CD8-positive, alpha-beta memory T cell (primary cell): ENCODE measurements at regions not wholly inside any gene's neighbourhood (a gene's known extent, or its start where the extent isn't known, plus 50 kb on each side); places are given as distances from the start of the nearest gene placed in this dataset.

Source experiments
- CTCF ChIA-PET: fragments of 350-600 bp; sonication (Branson Sonifier 250); formaldehyde crosslinking; loops from one replicate; lab custom pipeline; 2021; ENCODE audit warnings: antibody characterized with exemption; lab: Charles Lee
- POLR2A ChIA-PET: fragments of 350-600 bp; sonication (Branson Sonifier 250); formaldehyde crosslinking; loops from one replicate; lab custom pipeline; 2021; ENCODE audit warnings: antibody characterized with exemption; lab: Charles Lee
- DNase-seq, 5 donors: peaks; one replicate each; pipeline versions ENCODE4 v3.0.0 to v3.0.0-alpha.2; 2020 to 2022; ENCODE audit warnings: mixed read lengths in 1 of 5
- H3K27ac ChIP-seq: one replicate; pipeline ENCODE4 v1.7.0; 2013; ENCODE audit warnings: low read depth, mild to moderate bottlenecking, low read length, moderate library complexity
- H3K27me3 ChIP-seq: 2 replicates; pipeline ENCODE4 v1.7.0; 2013; ENCODE audit warnings: low read length, mild to moderate bottlenecking; ENCODE audit not compliant: insufficient read depth, poor library complexity, severe bottlenecking
- H3K36me3 ChIP-seq: 2 replicates; pipeline ENCODE4 v1.7.0; 2013; ENCODE audit warnings: mild to moderate bottlenecking, low read length, moderate library complexity; ENCODE audit not compliant: insufficient read depth
- H3K4me1 ChIP-seq: 2 replicates; pipeline ENCODE4 v1.7.0; 2013; ENCODE audit warnings: mild to moderate bottlenecking, low read length, moderate library complexity; ENCODE audit not compliant: insufficient read depth
- H3K4me3 ChIP-seq: 2 replicates; pipeline ENCODE4 v1.7.0; 2013; ENCODE audit warnings: mild to moderate bottlenecking, low read length
- H3K9me3 ChIP-seq: 2 replicates; pipeline ENCODE4 v1.7.0; 2013; ENCODE audit warnings: mild to moderate bottlenecking, low read length
- H3K27ac Mint-ChIP-seq, 8 donors: one replicate each; pipeline ENCODE4 v1.8.0; 2020 to 2021; ENCODE audit warnings: mixed read lengths in 8 of 8, mild to moderate bottlenecking in 6 of 8, inconsistent platforms in 3 of 8, moderate library complexity in 3 of 8
- H3K27me3 Mint-ChIP-seq, 2 donors: one replicate each; pipeline ENCODE4 v1.8.0; 2020 to 2021; ENCODE audit warnings: mixed read lengths in 2 of 2, mild to moderate bottlenecking in 1 of 2, moderate library complexity in 1 of 2
- H3K36me3 Mint-ChIP-seq, 3 donors: one replicate each; pipeline ENCODE4 v1.8.0; 2020 to 2021; ENCODE audit warnings: mixed read lengths in 3 of 3, inconsistent platforms in 1 of 3, mild to moderate bottlenecking in 1 of 3
- H3K4me1 Mint-ChIP-seq, 3 donors: one replicate each; pipeline ENCODE4 v1.8.0; 2020 to 2021; ENCODE audit warnings: mixed read lengths in 3 of 3, inconsistent platforms in 1 of 3, mild to moderate bottlenecking in 1 of 3
- H3K4me3 Mint-ChIP-seq, 7 donors: one replicate each; pipeline ENCODE4 v1.8.0; 2020 to 2021; ENCODE audit warnings: mixed read lengths in 7 of 7, mild to moderate bottlenecking in 6 of 7, moderate library complexity in 4 of 7, inconsistent platforms in 2 of 7
- H3K9me3 Mint-ChIP-seq, 5 donors: one replicate each; pipeline ENCODE4 v1.8.0; 2020 to 2022; ENCODE audit warnings: mixed read lengths in 5 of 5, mild to moderate bottlenecking in 3 of 5, moderate library complexity in 2 of 5, inconsistent platforms in 1 of 5

DNA sequence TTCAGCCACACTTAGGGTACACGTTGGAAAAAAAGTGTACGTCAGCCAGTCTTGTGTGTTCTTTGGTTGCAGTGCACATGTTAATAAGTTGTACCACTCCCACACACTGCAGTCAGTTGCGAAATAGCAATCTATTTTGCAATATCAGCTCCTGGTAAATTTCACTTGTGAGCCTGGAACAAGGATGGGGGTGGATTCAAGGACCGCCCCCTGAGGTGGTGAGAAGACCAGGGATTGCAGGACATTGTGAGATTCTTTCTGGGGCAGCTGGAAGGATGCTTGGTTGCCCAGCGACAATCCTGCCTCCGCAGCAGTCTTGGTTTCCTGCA lies 78.6 kb upstream of the ZFHX3 start:
- H3K27ac ChIP-seq, result no peak overlapping the region
- Mint-ChIP-seq H3K4me1 (peaks cover 0 to 9% (median 4%) of the 10 kb centered on the region in 3 donors), H3K4me3 (no peak overlapping the region), H3K36me3 (no peaks in the 10 kb centered on the region), H3K27me3 (peaks cover 0 to 3% of the 10 kb centered on the region in 2 donors), H3K9me3 (peaks cover 0 to 12% (median 4%) of the 10 kb centered on the region in 5 donors), H3K27ac (no peak overlapping the region)
- no peaks in the 10 kb centered on the region for H3K4me1 ChIP-seq
- ChIA-PET POLR2A (no interaction called here), CTCF (interaction anchor here (1.1 kb wide), 1 partner anchor 10 kb away, joined by 5 read pairs; no protein-coding TSS in a partner anchor)
- DNase-seq, result no peak
- H3K4me3 ChIP-seq, result no peak overlapping the region
- no peaks in the 10 kb centered on the region for H3K27me3 ChIP-seq
- no peaks in the 10 kb centered on the region for H3K9me3 ChIP-seq
- no peaks in the 10 kb centered on the region for H3K36me3 ChIP-seq

DNA sequence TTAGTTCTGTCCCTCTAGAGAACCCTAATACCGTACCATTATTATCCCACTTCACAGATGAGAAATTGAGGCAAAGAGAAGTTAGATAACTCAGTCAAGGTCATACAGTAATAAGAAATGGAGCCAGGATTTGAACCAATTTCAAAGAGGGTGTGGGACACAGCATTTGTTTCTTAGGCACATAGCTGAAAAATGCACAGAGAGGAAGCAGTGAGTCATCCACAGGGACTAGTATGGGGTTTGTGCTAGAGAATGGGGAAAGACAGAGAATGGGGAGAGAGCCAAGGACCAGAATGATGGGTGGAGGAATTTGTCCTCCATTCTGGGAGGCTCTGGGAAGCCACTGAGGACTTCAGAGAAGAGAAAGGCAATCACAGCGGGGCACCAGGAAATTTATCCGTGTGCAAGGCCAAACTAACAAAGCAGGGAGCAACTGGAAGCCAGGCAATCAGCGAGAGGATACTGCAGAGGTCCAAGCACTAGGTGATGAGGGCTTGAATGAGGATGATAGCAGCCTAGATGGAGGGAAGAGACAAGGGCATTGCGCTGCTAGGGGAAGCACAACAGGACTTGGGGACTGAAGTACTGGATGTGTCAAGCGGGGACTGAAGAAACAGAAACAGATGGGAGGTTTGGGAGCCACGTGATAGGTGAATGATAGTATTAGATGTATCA lies 78.1 kb upstream of the ZFHX3 start:
- peaks cover 2 to 12% (median 4%) of the 10 kb centered on the region in 5 donors for H3K9me3 Mint-ChIP-seq
- no peaks in the 10 kb centered on the region for H3K4me1 ChIP-seq
- no peak overlapping the region for H3K4me3 ChIP-seq
- DNase-seq, result no peak
- H3K4me1 Mint-ChIP-seq, result peaks cover 0 to 9% (median 4%) of the 10 kb centered on the region in 3 donors
- ChIA-PET POLR2A (no interaction called here), CTCF (no interaction called here)
- H3K4me3 Mint-ChIP-seq, result no peak overlapping the region
- H3K27ac ChIP-seq, result no peak overlapping the region
- no peaks in the 10 kb centered on the region for H3K27me3 ChIP-seq
- H3K36me3 Mint-ChIP-seq, result no peaks in the 10 kb centered on the region
- no peaks in the 10 kb centered on the region for H3K36me3 ChIP-seq
- H3K27me3 Mint-ChIP-seq, result peaks cover 0 to 3% of the 10 kb centered on the region in 2 donors
- H3K9me3 ChIP-seq, result no peaks in the 10 kb centered on the region
- no peak overlapping the region for H3K27ac Mint-ChIP-seq

DNA sequence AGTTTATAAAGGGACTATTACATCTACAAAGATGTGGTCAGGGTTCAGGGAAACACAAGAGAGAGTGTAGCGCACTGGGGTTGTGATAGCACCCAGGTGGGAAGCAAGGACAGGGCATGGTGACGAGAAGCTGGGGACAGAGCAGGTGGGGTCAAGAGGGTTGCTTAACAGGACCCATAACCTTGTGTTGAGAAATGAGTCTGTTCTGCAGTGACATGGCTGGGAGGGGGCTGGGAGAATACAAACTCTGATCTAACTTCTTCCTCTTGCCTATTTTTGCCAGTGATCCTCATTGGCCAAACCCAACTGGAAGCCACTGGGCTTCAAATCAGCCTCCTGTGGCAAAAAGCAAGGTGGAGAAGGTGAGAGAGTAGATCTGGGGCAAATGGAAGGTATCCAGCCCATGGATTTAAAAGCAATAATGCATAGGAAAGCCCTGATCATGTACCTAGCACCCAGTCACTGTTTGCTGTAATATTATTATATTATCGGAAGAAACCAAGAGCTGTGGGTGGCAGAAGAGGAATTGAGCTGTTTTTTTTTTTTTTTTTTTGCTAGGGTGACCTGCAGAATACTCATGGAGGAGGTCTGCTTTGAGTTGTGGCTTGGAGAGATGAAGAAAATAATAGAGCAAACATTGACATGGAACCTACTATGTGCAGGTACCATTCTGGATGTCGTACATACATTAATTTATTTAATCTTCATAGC lies 76.9 kb upstream of the ZFHX3 start:
- no peaks in the 10 kb centered on the region for H3K4me1 ChIP-seq
- no peak overlapping the region for H3K4me3 ChIP-seq
- no peak overlapping the region for H3K4me3 Mint-ChIP-seq
- no peaks in the 10 kb centered on the region for H3K36me3 ChIP-seq
- H3K27me3 Mint-ChIP-seq, result peaks cover 0 to 3% of the 10 kb centered on the region in 2 donors
- peaks cover 0 to 9% (median 4%) of the 10 kb centered on the region in 3 donors for H3K4me1 Mint-ChIP-seq
- H3K27ac ChIP-seq, result no peak overlapping the region
- DNase-seq, result no peak
- H3K36me3 Mint-ChIP-seq, result no peaks in the 10 kb centered on the region
- H3K27ac Mint-ChIP-seq, result no peak overlapping the region
- H3K9me3 Mint-ChIP-seq, result peaks cover 3 to 14% (median 5%) of the 10 kb centered on the region in 5 donors
- no peaks in the 10 kb centered on the region for H3K27me3 ChIP-seq
- no peaks in the 10 kb centered on the region for H3K9me3 ChIP-seq
- POLR2A ChIA-PET, result no interaction called here
- CTCF ChIA-PET, result no interaction called here

DNA sequence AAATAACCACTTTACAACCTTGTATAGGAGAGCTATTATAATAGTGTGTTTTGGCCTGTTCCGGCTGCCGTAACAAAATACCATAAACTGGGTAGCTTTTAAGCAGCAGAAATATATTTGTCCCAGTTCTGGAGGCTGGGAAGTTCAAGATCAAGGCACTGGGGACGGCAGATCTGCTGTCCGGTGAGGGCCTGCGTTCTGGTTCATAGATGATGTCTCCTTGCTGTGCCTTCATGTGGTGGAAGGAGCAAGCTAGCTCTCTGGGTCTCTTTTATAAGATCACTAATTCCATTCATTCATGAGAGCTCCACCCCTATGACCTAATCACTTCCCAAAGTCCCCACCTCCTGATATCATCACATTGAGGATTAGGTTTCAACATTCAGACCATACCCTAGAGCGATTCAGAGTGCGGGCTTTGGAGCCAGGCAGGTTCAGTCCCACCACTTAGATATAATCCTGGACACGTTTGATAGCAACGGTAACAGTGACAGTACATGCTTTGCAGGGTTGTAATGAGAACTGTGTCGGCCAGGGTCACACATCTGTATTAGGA lies 76.2 kb upstream of the ZFHX3 start:
- DNase-seq, result no peak
- H3K4me1 Mint-ChIP-seq, result peaks cover 0 to 9% (median 4%) of the 10 kb centered on the region in 3 donors
- no peaks in the 10 kb centered on the region for H3K36me3 ChIP-seq
- ChIA-PET CTCF (no interaction called here), POLR2A (no interaction called here)
- no peaks in the 10 kb centered on the region for H3K4me1 ChIP-seq
- H3K27me3 ChIP-seq, result no peaks in the 10 kb centered on the region
- no peak overlapping the region for H3K27ac Mint-ChIP-seq
- H3K36me3 Mint-ChIP-seq, result no peaks in the 10 kb centered on the region
- H3K4me3 Mint-ChIP-seq, result no peak overlapping the region
- no peak overlapping the region for H3K27ac ChIP-seq
- no peaks in the 10 kb centered on the region for H3K27me3 Mint-ChIP-seq
- no peak overlapping the region for H3K4me3 ChIP-seq
- H3K9me3 ChIP-seq, result no peaks in the 10 kb centered on the region
- H3K9me3 Mint-ChIP-seq, result peaks cover 3 to 16% (median 5%) of the 10 kb centered on the region in 5 donors

DNA sequence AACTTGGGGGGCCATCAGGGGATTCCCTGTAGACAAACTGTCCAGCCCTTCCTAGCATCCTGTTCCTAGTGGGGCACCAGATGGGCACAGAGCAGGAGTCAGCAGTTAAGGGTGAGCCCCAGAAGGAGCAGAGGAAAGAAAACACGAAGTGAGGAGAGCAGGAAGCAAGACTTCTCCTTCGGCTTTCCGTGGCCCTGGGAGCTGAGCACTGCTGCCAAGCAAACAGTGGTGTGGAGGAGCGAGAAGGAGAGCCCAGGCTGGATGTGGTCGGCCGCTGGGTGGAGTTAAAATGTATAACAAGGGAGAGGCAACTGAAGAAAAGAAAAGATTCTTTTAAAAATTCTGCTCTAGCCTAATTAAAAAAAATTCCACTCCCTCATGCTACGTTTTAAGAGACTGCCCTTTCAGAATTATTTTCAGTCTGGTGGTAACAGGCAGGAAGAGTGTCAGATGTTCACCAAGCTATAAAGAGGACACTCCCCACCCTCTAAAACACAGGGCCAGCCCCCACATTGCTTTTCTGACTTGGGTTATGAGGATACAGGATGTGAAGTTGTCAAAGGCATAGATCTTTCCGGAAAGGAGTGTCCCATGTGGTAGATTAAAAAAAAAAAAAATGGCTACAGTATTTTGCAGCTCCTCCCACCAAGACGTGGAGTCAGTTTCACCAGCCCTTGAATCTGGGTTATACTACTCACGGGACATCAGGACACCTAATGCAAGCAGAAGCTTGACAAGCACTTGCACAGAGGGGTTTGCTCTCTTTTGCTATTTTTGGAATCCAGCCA lies 74.9 kb upstream of the ZFHX3 start:
- peaks cover 3 to 17% (median 6%) of the 10 kb centered on the region in 5 donors for H3K9me3 Mint-ChIP-seq
- Histone ChIP-seq H3K9me3 (no peaks in the 10 kb centered on the region), H3K27me3 (no peaks in the 10 kb centered on the region), H3K4me1 (no peaks in the 10 kb centered on the region), H3K4me3 (no peak overlapping the region), H3K27ac (no peak overlapping the region), H3K36me3 (no peaks in the 10 kb centered on the region)
- ChIA-PET CTCF (no interaction called here), POLR2A (no interaction called here)
- H3K4me3 Mint-ChIP-seq, result peak overlapping the region in 1 of 7 donors; percentile 2
- peak in 2 of 5 donors; percentile 9 to 34 for DNase-seq
- H3K27ac Mint-ChIP-seq, result peak overlapping the region in 3 of 8 donors; percentile 61 to 72 (median 66)
- peaks cover 0 to 9% (median 4%) of the 10 kb centered on the region in 3 donors for H3K4me1 Mint-ChIP-seq
- H3K36me3 Mint-ChIP-seq, result no peaks in the 10 kb centered on the region
- H3K27me3 Mint-ChIP-seq, result no peaks in the 10 kb centered on the region

DNA sequence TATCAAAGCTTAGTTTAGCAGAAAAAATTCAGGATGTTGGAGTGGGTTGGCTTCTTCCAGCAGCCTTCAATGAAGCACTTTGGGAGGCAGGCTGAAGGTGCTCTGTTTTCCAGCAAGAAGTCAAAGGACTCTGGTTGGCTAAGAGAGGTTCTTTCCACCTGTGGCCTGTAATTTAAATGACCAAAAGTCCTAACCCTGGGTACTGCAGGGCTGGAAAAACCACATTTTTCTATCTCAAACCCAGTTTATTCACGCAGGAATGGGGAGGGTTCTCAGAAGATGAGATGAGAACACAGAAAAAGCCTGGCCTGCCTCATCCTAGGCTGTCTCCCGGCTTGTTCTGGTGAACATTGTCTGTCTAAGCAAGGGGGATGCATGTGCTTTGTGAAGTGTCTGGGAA lies 68.6 kb upstream of the ZFHX3 start:
- no peak overlapping the region for H3K4me3 Mint-ChIP-seq
- Histone ChIP-seq H3K4me3 (no peak overlapping the region), H3K4me1 (no peaks in the 10 kb centered on the region), H3K9me3 (no peaks in the 10 kb centered on the region), H3K36me3 (no peaks in the 10 kb centered on the region), H3K27ac (no peak overlapping the region), H3K27me3 (no peaks in the 10 kb centered on the region)
- no peaks in the 10 kb centered on the region for H3K36me3 Mint-ChIP-seq
- no peak for DNase-seq
- H3K4me1 Mint-ChIP-seq, result no peaks in the 10 kb centered on the region
- CTCF ChIA-PET, result no interaction called here
- H3K27ac Mint-ChIP-seq, result no peak overlapping the region
- POLR2A ChIA-PET, result no interaction called here
- peaks cover 6 to 15% (median 7%) of the 10 kb centered on the region in 5 donors for H3K9me3 Mint-ChIP-seq
- H3K27me3 Mint-ChIP-seq, result no peaks in the 10 kb centered on the region

DNA sequence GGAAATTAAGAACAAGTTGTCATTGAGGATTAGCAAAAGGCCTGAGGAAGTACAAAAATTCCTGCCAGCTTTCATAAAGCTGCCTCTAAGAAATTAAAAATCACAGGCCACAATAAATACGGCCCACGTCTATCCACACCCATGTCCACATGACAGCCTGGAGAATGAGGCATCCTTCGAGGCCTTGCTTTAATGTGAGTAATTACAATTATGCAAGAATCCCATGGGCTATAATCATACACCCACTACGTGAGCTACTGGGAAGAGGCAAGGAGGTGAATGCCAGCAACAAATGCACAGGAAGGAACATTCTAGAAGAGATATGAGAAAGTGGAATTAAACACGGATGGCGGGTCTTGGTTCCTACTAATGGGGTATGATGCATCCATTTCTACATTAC lies 65.4 kb upstream of the ZFHX3 start:
- Mint-ChIP-seq H3K4me1 (no peaks in the 10 kb centered on the region), H3K27ac (no peak overlapping the region), H3K9me3 (peaks cover 4 to 11% (median 6%) of the 10 kb centered on the region in 5 donors), H3K4me3 (no peak overlapping the region), H3K36me3 (no peaks in the 10 kb centered on the region), H3K27me3 (no peaks in the 10 kb centered on the region)
- ChIA-PET CTCF (no interaction called here), POLR2A (no interaction called here)
- H3K4me1 ChIP-seq, result no peaks in the 10 kb centered on the region
- H3K9me3 ChIP-seq, result no peaks in the 10 kb centered on the region
- DNase-seq, result no peak
- H3K36me3 ChIP-seq, result no peaks in the 10 kb centered on the region
- no peak overlapping the region for H3K4me3 ChIP-seq
- H3K27me3 ChIP-seq, result no peaks in the 10 kb centered on the region
- H3K27ac ChIP-seq, result no peak overlapping the region
